HFF-Myc (cell line): ENCODE measurements at regions not wholly inside any gene's neighbourhood (a gene's known extent, or its start where the extent isn't known, plus 50 kb on each side); places are given as distances from the start of the nearest gene placed in this dataset.

Source experiments
- DNase-seq: peaks from one replicate; pipeline ENCODE4 v3.0.0-alpha.2; 2011; ENCODE audit warnings: low read depth; ENCODE audit errors: extremely low read depth
- H3K4me3 ChIP-seq: replicated peaks from 2 replicates; pipeline ENCODE4 v1.5.1; 2011; ENCODE audit warnings: low read depth, mild to moderate bottlenecking, control low read depth, low read length
- TF ChIP-seq, protein P1 (sequence below): IDR thresholded peaks from 2 replicates; pipeline ENCODE4 v1.5.1; 2012; ENCODE audit warnings: mild to moderate bottlenecking, low read depth, low read length, control low read depth; ENCODE audit errors: missing control alignments

DNA sequence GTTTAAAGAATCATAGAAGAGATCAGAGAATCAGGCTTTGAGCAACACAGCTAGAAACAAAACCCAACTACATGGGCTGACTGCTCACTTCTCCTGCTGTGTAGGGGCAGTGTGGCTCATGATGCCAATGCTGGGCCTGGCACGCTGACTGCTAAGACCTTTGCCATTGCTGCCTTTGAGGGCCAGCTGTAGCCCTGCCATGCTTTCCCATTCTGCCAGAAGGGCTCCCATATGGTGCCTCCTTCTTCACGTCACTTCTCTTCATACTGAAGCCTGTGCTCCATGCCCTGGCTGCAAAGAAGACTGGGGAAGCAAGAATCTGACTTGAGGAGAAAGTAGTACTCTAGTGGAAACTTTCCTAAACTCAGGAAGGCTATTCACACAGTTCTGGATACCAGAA, 232.9 kb downstream of the UTP18 start:
- no peak for DNase-seq
- TF ChIP-seq, protein P1, sequence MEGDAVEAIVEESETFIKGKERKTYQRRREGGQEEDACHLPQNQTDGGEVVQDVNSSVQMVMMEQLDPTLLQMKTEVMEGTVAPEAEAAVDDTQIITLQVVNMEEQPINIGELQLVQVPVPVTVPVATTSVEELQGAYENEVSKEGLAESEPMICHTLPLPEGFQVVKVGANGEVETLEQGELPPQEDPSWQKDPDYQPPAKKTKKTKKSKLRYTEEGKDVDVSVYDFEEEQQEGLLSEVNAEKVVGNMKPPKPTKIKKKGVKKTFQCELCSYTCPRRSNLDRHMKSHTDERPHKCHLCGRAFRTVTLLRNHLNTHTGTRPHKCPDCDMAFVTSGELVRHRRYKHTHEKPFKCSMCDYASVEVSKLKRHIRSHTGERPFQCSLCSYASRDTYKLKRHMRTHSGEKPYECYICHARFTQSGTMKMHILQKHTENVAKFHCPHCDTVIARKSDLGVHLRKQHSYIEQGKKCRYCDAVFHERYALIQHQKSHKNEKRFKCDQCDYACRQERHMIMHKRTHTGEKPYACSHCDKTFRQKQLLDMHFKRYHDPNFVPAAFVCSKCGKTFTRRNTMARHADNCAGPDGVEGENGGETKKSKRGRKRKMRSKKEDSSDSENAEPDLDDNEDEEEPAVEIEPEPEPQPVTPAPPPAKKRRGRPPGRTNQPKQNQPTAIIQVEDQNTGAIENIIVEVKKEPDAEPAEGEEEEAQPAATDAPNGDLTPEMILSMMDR = no peak
- H3K4me3 ChIP-seq = no peak overlapping the region

DNA sequence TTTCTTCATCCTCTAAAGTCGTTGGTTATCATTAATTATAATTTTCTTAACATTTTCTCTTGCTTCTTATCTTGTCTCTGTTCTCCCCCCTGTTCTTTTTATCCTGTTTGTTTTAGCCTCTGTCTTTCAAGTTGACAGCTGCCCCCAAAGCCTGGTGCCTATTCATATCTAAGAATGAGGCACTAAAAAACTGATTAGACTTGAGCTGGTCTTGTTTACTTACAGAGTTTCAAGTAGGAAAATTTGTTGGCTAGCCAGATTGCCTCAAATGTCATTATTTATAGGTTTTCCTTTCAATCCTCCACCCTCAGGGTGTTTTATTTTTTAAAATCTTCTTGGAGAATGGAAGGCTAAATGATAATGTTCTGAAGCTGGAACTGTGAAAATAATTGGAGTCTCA, 236.0 kb downstream of the UTP18 start:
- no peak overlapping the region for H3K4me3 ChIP-seq
- TF ChIP-seq, protein P1 = no peak
- DNase-seq = no peak

DNA sequence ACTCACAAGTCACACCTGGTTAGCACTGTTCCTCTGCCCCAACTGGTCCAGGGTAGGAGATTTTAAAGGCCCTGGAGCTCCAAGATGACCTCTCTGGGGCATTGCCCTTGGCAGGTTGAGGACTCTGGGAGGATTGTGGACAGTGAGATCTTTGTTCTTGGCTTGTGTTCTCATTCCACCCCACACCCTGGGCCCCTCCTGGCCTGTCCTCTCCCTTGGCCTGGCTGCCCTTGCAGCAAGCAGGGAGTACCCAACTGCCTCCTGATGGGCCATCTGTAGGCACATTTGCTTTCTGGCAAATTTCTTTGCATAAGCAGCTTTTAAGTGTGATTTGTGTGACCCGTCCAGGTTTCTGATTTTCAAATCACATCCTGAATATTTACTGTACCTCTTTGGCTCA, 239.6 kb downstream of the UTP18 start:
- no peak overlapping the region for H3K4me3 ChIP-seq
- TF ChIP-seq, protein P1 = no peak
- DNase-seq = no peak

DNA sequence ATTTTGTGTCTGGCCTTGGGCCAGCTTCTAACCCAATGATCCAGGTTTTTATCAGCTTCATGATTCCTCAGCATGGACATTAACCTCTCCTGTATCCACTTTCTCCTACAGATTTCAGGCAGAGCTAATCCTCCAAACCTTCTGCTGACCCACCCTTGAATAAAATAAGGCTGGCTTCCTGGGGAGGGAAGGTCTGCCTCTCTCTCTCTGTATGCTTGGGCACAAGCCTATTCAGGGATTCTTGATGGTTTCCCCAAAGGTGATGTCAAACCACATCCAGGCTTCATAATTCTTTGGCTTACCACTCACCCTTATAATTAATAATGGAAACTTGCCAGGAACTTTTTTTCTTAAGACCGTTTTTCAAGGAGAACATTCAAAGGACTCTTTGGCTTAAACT, 240.1 kb downstream of the UTP18 start:
- H3K4me3 ChIP-seq = no peak overlapping the region
- DNase-seq = no peak
- TF ChIP-seq, protein P1 = no peak

DNA sequence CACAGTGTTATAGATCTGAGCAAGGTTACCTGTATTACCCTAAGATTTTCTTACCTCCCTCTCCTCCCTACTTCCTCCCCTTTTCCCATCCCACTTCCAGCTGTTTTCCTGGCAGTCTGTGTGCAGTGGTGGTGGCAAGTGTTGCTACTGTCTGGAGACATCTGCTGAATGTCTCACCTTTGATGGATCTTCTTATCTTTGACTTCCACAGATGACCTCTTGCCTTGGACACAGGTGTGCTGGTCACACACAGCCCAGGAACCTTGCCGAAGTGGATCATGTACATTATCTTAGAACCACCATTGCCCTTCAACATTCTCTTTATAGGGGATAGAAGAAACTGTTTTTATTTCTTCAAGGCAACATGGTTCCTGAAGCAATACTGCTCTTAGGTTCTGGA, 245.1 kb downstream of the UTP18 start:
- DNase-seq = no peak
- TF ChIP-seq, protein P1 = no peak
- H3K4me3 ChIP-seq = no peak overlapping the region

DNA sequence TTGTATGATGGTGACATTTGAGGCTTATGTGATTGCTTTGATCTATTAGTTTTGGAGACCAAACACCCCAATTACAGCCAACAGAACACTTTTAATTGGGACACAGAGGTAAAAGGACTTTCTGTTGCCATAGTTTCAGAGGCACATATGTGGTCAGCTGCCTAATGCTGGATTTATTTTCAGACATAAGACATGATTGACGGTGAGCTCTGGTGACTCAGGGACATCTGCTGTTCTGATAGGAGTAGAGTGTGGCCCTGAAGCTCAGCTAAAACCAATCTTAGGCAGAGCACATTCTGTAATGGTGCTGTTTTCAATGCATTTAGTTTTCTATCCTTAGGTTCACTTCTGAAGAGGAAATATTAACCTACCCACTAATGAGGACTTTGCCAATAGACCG, 247.1 kb downstream of the UTP18 start:
- H3K4me3 ChIP-seq = no peak overlapping the region
- no peak for DNase-seq
- TF ChIP-seq, protein P1 = no peak

DNA sequence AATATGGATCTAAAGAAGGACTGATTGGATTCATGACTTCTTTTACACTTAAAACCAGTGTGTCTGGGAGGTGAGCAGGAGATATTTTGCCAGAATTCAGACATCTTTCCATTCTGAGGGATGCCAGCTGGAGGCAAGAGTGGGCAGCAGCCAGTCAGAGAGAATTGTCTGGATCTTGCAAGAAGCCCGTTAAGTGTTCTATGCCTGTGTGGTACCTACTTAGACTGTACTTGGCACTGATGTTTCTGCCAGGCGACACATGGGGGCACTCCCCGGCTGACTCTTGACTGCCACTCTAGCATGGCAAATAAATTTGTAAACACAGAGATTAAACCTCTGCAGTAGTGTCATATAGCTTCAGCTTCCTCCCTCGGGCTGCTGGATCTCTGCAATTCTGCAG, 247.7 kb downstream of the UTP18 start:
- TF ChIP-seq, protein P1 = no peak
- H3K4me3 ChIP-seq = no peak overlapping the region
- DNase-seq = no peak
